Small intestine (tissue), 7 donors: ENCODE measurements at regions not wholly inside any gene's neighbourhood (a gene's known extent, or its start where the extent isn't known, plus 50 kb on each side); places are given as distances from the start of the nearest gene placed in this dataset.

Experiments used
- DNase-seq, 2 donors: peaks; one replicate each; pipeline versions ENCODE4 v3.0.0 to v3.0.0-alpha.2; 2013
- FAIRE-seq: peaks from 2 replicates; lab custom pipeline; 2012; peaks lifted over from hg19 to GRCh38; lab: Jason Lieb, UNC
- H3K27ac ChIP-seq, 3 donors: one replicate each; pipeline ENCODE4 v1.5.1; 2013; ENCODE audit warnings: low read length in 2 of 3, mild to moderate bottlenecking in 2 of 3, control low read depth in 1 of 3, inconsistent platforms in 1 of 3, low read depth in 1 of 3, moderate library complexity in 1 of 3
- H3K27me3 ChIP-seq, 3 donors: one replicate each; pipeline ENCODE4 v1.6.1; 2013; ENCODE audit warnings: low read length in 3 of 3, inconsistent platforms in 1 of 3; ENCODE audit not compliant: control insufficient read depth in 3 of 3, insufficient read depth in 3 of 3
- H3K36me3 ChIP-seq, 3 donors: one replicate each; pipeline ENCODE4 v1.6.1; 2013; ENCODE audit warnings: low read length in 3 of 3, inconsistent platforms in 1 of 3, low read depth in 1 of 3, mild to moderate bottlenecking in 1 of 3, moderate library complexity in 1 of 3; ENCODE audit not compliant: control insufficient read depth in 3 of 3, insufficient read depth in 2 of 3
- H3K4me1 ChIP-seq, 3 donors: one replicate each; pipeline ENCODE4 v1.6.1; 2013; ENCODE audit warnings: low read length in 2 of 3, inconsistent platforms in 1 of 3, low read depth in 1 of 3, mild to moderate bottlenecking in 1 of 3, moderate library complexity in 1 of 3; ENCODE audit not compliant: control insufficient read depth in 3 of 3, insufficient read depth in 2 of 3
- H3K4me3 ChIP-seq, 3 donors: one replicate each; pipeline ENCODE4 v1.5.1; 2013; ENCODE audit warnings: low read length in 3 of 3, control low read depth in 1 of 3, inconsistent platforms in 1 of 3, low read depth in 1 of 3, mild to moderate bottlenecking in 1 of 3, moderate library complexity in 1 of 3
- H3K9me3 ChIP-seq, 2 donors: one replicate each; pipeline ENCODE4 v1.6.1; 2013; ENCODE audit warnings: low read depth in 1 of 2, low read length in 1 of 2; ENCODE audit not compliant: control insufficient read depth in 2 of 2, insufficient read depth in 1 of 2
- WGBS, 3 donors: extraction: QIAGEN DNeasy Blood & Tissue Kit; methylation state at CpG; one replicate each; pipeline ENCODE4 v1.1.7; 2013; 5-methylcytosine and 5-hydroxymethylcytosine counted together
- donor health status: healthy with polysubstance abuse.
- donor health status: control.
- donor health status: control.
- donor health status: Bipolar disorder and iron deficiency.
- donor health status: healthy.

DNA sequence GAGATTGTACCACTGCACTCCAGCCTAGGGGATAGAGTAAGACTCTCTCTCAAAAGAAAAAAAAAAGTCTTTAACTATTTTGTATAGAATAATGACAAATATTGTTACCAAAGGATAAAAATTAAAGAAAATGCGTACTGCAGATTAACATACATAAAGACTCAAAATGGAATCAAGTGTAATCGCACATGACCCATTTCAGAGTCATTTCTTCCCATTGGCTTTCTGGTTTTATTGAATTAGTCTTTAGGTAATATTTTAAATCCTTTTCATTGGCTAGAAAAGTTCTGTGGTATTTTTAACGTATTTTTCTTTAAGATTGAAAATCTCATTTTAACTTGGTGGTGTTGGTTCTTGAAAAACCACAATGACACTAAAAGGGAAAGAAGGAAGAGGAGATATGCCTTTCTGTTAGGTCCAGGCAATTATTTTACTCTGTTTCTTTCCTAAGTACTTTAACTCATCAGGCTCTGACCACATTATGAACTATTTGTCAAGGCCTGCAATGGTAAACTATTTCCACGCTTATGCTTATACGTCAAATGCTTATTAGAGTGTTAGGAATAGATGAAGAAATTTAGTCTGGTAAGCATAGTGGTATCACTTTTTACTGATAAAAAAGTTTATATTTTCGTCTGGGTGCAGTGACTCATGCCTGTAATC is 52.3 kb downstream of the PLEKHG1 start:
- no peaks in the 10 kb centered on the region for H3K36me3 ChIP-seq
- H3K4me1 ChIP-seq, result peaks cover 0 to 8% (median 0%) of the 10 kb centered on the region in 3 donors
- FAIRE-seq (no peak), DNase-seq (no peak)
- no peak overlapping the region for H3K27ac ChIP-seq
- H3K9me3 ChIP-seq, result no peaks in the 10 kb centered on the region
- H3K4me3 ChIP-seq, result no peak overlapping the region
- 67 to 86% (median 78%) methylated on average over 6 of the region's 6 CpGs for WGBS, 3 donors
- no peaks in the 10 kb centered on the region for H3K27me3 ChIP-seq

DNA sequence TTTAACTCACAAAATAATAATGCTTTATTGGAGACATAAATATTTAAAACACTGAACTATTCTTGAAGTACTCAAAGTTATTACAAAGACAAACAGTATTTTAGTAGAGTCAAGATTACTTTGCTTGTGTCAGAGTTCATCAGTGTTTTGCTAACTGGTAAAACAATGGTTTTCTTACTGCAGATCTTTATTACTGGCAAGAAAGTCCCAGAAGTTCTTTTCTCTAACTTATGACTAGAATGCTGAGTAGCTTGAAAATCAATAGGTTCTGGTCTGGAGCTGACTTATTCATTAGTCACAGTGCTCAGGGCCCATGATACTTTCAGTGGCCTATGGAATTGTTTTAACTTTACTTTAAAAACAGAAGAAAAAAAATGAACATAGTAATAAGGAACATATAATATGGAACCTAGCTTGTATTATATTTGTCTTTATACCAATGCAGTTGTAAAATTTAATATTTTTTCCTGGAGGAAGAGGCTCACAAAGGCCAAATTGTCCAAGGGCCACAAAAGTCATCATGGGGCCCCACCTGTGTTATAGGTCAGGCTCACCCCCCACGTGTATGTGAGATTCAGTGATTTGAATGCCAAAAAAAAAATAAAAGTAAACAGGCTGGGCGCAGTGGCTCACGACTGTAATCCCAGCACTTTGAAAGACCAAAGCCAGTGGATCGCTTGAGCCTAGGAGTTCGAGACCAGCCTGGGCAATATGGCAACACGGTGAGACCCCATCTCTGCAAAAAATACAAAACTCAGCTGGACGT is 53.3 kb downstream of the PLEKHG1 start:
- Histone ChIP-seq H3K27me3 (no peaks in the 10 kb centered on the region), H3K36me3 (no peaks in the 10 kb centered on the region), H3K27ac (no peak overlapping the region), H3K4me3 (no peak overlapping the region), H3K4me1 (peaks cover 0 to 8% (median 0%) of the 10 kb centered on the region in 3 donors), H3K9me3 (no peaks in the 10 kb centered on the region)
- WGBS, 3 donors, result 73 to 77% (median 75%) methylated on average over 7 of the region's 7 CpGs
- no peak for DNase-seq
- FAIRE-seq, result peak; percentile 30

DNA sequence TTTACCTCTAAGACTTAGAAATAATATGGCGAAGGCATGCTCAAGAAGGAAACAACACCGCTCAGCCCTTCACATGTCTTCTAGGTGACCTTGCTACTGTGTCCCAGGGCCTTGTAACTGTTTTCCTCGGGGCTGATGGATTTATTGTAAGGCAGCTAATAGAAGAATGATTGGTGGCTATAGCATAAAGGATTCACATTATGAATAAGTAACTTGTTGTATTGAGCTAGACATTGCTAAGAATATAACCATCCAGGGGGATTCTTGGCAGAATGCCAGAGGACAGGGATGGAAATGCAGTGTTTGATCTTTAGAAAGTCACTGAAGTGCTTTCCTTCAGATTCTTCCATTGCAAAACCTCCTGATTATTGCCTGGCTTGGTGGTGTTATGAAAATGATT is 54.9 kb downstream of the PLEKHG1 start:
- H3K4me1 ChIP-seq, result peaks cover 0 to 14% (median 2%) of the 10 kb centered on the region in 3 donors
- WGBS, 3 donors, result 90 to 96% (median 92%) methylated on average over 3 of the region's 3 CpGs
- no peak for FAIRE-seq

DNA sequence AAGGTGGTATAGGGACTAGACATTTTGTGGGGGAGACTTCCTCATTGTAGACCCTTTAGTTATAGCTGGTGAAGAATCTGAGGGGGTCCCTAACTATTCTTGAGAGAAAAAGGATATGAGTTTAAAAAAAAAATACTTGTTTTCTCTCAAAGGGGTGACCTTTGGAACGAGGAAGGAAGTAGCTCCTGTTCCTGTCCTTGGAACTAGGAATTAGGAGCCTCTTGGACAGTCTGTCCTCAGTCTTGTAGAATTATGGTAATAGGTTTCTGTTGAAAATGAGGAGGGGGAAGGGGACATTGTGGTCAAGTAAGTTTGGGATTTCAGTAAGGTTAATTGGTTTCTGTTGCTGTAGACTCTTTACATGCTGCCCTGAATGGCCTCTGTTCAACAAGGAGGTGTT is 56.5 kb downstream of the PLEKHG1 start:
- Histone ChIP-seq H3K27me3 (no peaks in the 10 kb centered on the region), H3K4me1 (peaks cover 0 to 16% (median 2%) of the 10 kb centered on the region in 3 donors), H3K27ac (no peak overlapping the region), H3K9me3 (no peaks in the 10 kb centered on the region), H3K36me3 (no peaks in the 10 kb centered on the region), H3K4me3 (no peak overlapping the region)
- WGBS, 3 donors, result 16 to 44% (median 41%) methylated on average over 1 of the region's 1 CpG
- FAIRE-seq (no peak), DNase-seq (peak; percentile 45 to 59)

More for the DNA sequence above, 54.9 kb downstream of the PLEKHG1 start:
- no peaks in the 10 kb centered on the region for H3K27me3 ChIP-seq
- H3K4me3 ChIP-seq, result no peak overlapping the region
- no peaks in the 10 kb centered on the region for H3K9me3 ChIP-seq
- H3K36me3 ChIP-seq, result no peaks in the 10 kb centered on the region
- no peak for DNase-seq
- H3K27ac ChIP-seq, result no peak overlapping the region

DNA sequence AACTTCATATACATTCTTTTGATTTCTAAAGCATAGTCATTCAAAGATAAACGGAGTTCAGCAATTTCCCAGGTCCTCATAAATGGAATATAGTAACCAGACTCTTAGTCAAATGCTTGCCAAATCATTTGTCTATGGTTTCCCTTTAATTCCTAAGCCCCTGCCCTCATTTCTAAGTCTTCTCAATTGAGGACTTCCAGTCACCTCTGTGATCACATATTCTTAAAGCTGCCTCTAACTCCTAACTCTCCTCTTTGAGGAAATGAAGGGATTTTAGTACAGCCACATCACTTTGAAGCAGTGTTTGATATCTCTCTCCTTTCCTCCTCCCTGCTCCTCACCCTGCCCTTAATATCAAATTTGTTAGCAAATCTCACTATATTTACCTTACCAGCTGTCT is 58.7 kb downstream of the PLEKHG1 start:
- FAIRE-seq, result no peak
- Histone ChIP-seq H3K27me3 (no peaks in the 10 kb centered on the region), H3K9me3 (no peaks in the 10 kb centered on the region), H3K27ac (no peak overlapping the region), H3K4me1 (peaks cover 0 to 12% (median 2%) of the 10 kb centered on the region in 3 donors), H3K36me3 (peaks cover 0 to 2% (median 0%) of the 10 kb centered on the region in 3 donors), H3K4me3 (no peak overlapping the region)
- 67 to 70% (median 69%) methylated on average over 1 of the region's 1 CpG for WGBS, 3 donors
- DNase-seq, result no peak

DNA sequence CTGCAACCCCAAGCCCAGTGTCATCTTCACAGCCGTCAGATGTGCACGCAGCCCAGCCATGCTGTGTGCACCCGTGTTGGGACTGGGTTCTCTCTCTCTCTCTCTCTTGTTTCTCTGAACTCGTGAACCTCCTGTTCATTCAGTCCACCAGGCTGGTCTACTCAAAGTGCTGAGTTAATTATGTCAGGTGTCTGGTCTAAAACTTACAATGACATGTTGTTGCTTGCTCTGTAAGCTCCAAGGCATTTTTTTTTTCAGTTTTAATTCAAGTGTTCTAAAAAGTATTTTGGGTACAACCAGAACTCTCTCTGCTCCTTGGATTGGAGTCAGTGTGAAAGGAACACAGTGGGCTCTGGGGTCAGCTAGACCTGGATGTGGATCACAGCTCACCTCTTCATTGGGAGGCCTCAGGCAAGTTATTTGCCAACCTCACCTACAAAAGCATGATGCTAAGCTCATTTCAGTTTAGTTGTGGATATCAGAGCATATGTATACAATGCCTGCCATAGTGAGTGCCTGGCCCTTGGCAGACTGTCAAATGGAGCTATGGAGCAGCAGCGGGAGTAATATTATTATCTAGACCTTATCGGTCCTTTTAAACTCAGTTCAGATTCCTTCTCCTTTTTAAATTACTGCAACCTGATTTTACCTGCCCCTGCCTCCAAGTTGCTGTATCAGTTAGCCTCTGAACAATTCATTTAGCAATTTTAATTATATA is 59.5 kb downstream of the PLEKHG1 start:
- 39 to 53% (median 51%) methylated on average over 6 of the region's 6 CpGs for WGBS, 3 donors
- FAIRE-seq (no peak), DNase-seq (peak; percentile 41 to 87)
- peaks cover 2 to 12% (median 3%) of the 10 kb centered on the region in 3 donors for H3K4me1 ChIP-seq
- H3K27me3 ChIP-seq, result no peaks in the 10 kb centered on the region
- no peak overlapping the region for H3K4me3 ChIP-seq
- no peak overlapping the region for H3K27ac ChIP-seq
- H3K36me3 ChIP-seq, result peaks cover 0 to 2% (median 0%) of the 10 kb centered on the region in 3 donors
- H3K9me3 ChIP-seq, result no peaks in the 10 kb centered on the region

DNA sequence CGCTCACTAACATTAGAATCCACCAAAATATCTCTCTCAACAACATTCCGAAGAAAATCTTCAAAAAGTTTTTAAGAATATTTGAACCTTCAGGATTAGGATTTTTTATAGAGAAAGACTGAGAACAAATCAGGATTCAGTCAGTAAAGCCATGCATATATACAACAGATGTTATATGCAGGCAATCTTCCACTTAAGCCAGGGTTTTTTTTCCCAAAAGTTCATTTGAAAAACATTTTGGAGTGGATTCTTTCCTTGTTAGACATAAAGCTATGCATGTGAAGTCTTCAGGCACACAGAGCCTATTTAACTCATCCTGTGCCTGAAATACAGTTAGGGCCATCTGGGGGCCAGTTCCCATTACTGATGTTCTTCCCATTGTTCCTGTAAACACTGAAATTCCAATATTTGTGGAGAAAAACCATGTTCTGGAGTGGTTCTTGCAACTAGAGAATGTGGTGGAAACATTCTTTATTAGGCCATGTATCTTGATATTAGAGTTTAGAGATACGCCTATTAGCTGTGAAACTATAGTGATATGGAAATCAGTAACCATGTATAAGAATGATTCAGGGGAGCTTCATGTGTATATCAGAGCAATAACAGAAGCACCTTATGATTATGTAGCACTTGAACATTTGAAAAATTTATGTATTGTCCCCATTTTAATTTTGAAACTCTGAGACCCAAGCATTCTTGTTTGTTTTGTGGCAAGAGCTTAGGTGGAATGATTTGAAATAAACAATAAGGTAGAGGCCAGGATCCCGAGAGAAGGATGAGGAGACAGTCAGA is 61.7 kb downstream of the PLEKHG1 start:
- peaks cover 2 to 8% (median 3%) of the 10 kb centered on the region in 3 donors for H3K4me1 ChIP-seq
- no peaks in the 10 kb centered on the region for H3K27me3 ChIP-seq
- H3K27ac ChIP-seq, result peak overlapping the region in 1 of 3 donors; percentile 17
- WGBS, 3 donors, result 82 to 92% (median 87%) methylated on average over 4 of the region's 4 CpGs
- no peaks in the 10 kb centered on the region for H3K9me3 ChIP-seq
- FAIRE-seq (no peak), DNase-seq (no peak)
- H3K36me3 ChIP-seq, result peaks cover 0 to 2% (median 0%) of the 10 kb centered on the region in 3 donors
- no peak overlapping the region for H3K4me3 ChIP-seq
